Activated B cell treated with CpG ODN at 0.5 μM for 24 hours (primary cell): ENCODE measurements at regions not wholly inside any gene's neighbourhood (a gene's known extent, or its start where the extent isn't known, plus 50 kb on each side); places are given as distances from the start of the nearest gene placed in this dataset.
"Not testable (repeated sequence)": the region's sequence is repeated elsewhere in the genome, so short reads cannot be mapped to it uniquely, and the experiment has no call there.

Experiments
- ATAC-seq: fragments of 200-7000 bp; cut with Tn5 transposase; one replicate; pipeline ENCODE4 v1.10.0; 2021; ENCODE audit warnings: low read depth, mild to moderate bottlenecking, moderate library complexity
- CTCF ChIA-PET: fragments of 350-600 bp; sonication (Branson Sonifier 250); formaldehyde crosslinking; loops from one replicate; lab custom pipeline; 2021; ENCODE audit warnings: antibody characterized with exemption; lab: Charles Lee
- POLR2A ChIA-PET: fragments of 350-600 bp; sonication (Branson Sonifier 250); formaldehyde crosslinking; loops from one replicate; lab custom pipeline; 2021; ENCODE audit warnings: antibody characterized with exemption; lab: Charles Lee
- DNase-seq: peaks from one replicate; pipeline ENCODE4 v3.0.0; 2022
- H3K27ac Mint-ChIP-seq: one replicate; pipeline ENCODE4 v1.8.0; 2020; ENCODE audit warnings: mixed read lengths
- H3K27me3 Mint-ChIP-seq: one replicate; pipeline ENCODE4 v1.8.0; 2021; ENCODE audit warnings: mixed read lengths
- H3K36me3 Mint-ChIP-seq: one replicate; pipeline ENCODE4 v1.8.0; 2021; ENCODE audit warnings: low read depth, mixed read lengths
- H3K4me1 Mint-ChIP-seq: one replicate; pipeline ENCODE4 v1.8.0; 2021; ENCODE audit warnings: mixed read lengths
- H3K4me3 Mint-ChIP-seq: one replicate; pipeline ENCODE4 v1.8.0; 2020; ENCODE audit warnings: mild to moderate bottlenecking, mixed read lengths
- H3K9me3 Mint-ChIP-seq: one replicate; pipeline ENCODE4 v1.8.0; 2020; ENCODE audit warnings: mixed read lengths
- intact Hi-C: fragments of 100-400 bp; cut with micrococcal nuclease; formaldehyde crosslinking; loops from one replicate; pipeline ENCODE4 v1.15.1; 2024
- TF ChIP-seq, protein P1 (sequence below): fragments of 200-600 bp; IDR thresholded peaks from one replicate; pipeline ENCODE4 v1.8.0; 2022; ENCODE audit warnings: antibody characterized with exemption, mild to moderate bottlenecking

DNA sequence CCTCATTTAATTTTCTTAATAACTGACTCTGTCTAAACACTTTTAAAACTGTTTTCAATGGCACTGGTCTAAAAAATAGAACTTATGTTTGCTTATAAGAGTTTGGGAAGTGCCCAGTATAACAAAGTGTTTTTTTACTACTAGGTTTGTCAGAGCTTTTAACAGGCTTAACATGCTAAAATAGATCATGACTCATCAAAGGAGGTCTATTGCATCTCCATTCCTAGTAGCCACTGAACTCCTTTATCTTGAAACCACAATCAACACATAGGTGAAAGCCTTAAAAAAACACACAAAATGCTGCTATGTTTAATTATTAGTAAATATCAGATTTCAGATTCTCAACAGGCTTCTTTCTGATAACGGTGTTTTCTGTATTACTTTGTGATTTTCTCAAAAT lies 196.4 kb upstream of the KIF2B start:
- CTCF ChIA-PET: no interaction called here

DNA sequence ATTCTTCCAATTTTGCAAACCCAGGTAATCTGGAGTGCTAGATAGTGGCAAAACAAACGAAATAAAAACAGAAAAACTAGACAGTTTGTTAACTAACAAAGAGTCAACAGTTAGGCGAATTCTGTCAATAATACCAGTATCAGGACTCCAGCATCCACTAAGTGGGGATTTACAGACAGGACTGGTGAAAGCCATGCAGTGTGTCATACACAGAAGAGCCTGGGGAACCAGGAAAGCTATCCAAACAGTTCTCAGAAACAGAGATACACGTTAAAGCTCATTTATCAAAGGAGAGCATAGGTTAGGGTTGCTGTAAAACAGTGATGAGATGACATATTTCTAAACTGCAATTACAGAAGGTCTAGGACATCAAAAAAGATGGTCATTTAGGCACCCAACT lies 203.7 kb upstream of the KIF2B start:
- ChIA-PET POLR2A (no interaction called here), CTCF (no interaction called here)
- ATAC-seq: no peak
- no peaks in the 10 kb centered on the region for H3K4me1 Mint-ChIP-seq
- H3K27me3 Mint-ChIP-seq: no peaks in the 10 kb centered on the region
- H3K36me3 Mint-ChIP-seq: no peaks in the 10 kb centered on the region
- TF ChIP-seq, protein P1, sequence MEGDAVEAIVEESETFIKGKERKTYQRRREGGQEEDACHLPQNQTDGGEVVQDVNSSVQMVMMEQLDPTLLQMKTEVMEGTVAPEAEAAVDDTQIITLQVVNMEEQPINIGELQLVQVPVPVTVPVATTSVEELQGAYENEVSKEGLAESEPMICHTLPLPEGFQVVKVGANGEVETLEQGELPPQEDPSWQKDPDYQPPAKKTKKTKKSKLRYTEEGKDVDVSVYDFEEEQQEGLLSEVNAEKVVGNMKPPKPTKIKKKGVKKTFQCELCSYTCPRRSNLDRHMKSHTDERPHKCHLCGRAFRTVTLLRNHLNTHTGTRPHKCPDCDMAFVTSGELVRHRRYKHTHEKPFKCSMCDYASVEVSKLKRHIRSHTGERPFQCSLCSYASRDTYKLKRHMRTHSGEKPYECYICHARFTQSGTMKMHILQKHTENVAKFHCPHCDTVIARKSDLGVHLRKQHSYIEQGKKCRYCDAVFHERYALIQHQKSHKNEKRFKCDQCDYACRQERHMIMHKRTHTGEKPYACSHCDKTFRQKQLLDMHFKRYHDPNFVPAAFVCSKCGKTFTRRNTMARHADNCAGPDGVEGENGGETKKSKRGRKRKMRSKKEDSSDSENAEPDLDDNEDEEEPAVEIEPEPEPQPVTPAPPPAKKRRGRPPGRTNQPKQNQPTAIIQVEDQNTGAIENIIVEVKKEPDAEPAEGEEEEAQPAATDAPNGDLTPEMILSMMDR: no peak
- H3K4me3 Mint-ChIP-seq: no peak overlapping the region
- intact Hi-C loops: no loop called here
- H3K27ac Mint-ChIP-seq: no peak overlapping the region
- H3K9me3 Mint-ChIP-seq: no peaks in the 10 kb centered on the region
- no peak for DNase-seq

More for the DNA sequence above, 196.4 kb upstream of the KIF2B start:
- H3K27ac Mint-ChIP-seq: no peak overlapping the region
- no peak overlapping the region for H3K4me3 Mint-ChIP-seq
- intact Hi-C loops: no loop called here
- no peaks in the 10 kb centered on the region for H3K36me3 Mint-ChIP-seq
- DNase-seq (no peak), ATAC-seq (no peak)
- H3K27me3 Mint-ChIP-seq: no peaks in the 10 kb centered on the region
- peaks cover 3% of the 10 kb centered on the region for H3K9me3 Mint-ChIP-seq
- POLR2A ChIA-PET: no interaction called here
- no peaks in the 10 kb centered on the region for H3K4me1 Mint-ChIP-seq
- TF ChIP-seq, protein P1: no peak

DNA sequence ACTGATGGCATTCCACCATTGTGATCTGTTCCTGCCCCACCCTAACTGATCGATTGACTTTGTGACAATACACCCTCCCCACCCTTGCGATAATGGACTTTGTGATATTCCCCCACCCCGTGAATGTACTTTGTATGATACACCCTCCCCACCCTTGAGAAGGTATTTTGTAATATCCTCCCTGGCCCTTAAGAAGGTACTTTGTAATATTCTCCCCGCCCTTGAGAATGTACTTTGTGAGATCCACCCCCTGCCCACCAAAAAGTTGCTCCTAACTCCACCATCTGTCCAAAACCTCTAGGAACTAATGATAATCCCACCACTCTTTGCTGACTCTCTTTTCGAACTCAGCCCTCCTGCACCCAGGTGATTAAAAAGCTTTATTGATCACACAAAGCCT lies 214.5 kb upstream of the KIF2B start:
- H3K27me3 Mint-ChIP-seq, intact Hi-C loops, ATAC-seq, DNase-seq, H3K36me3 Mint-ChIP-seq, POLR2A ChIA-PET, H3K4me3 Mint-ChIP-seq, CTCF ChIA-PET, H3K4me1 Mint-ChIP-seq, H3K27ac Mint-ChIP-seq: not testable (repeated sequence)
- peaks cover 11% of the 10 kb centered on the region for H3K9me3 Mint-ChIP-seq

DNA sequence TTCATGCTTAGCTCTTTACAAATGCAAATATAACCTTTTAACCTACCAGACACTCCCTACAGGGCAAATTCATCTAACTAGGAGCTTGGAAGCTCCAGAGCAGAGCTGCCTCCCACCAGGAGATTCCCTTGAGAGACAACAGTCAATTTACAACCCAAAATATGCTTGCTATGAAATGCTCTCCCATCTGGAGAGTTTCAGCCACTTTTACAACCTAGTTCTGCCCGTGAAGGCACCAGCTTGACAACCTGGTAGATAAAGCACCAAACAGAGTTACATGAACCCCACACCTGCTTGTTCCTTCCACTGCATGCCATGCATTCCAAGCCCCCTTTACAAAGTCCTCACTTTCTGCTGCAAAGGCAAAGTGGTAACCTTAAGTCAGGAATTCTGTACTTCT lies 215.3 kb upstream of the KIF2B start:
- H3K4me3 Mint-ChIP-seq: no peak overlapping the region
- no peak for ATAC-seq
- no peak for DNase-seq
- no peaks in the 10 kb centered on the region for H3K27me3 Mint-ChIP-seq
- H3K27ac Mint-ChIP-seq: no peak overlapping the region
- CTCF ChIA-PET: no interaction called here
- peaks cover 13% of the 10 kb centered on the region for H3K9me3 Mint-ChIP-seq
- TF ChIP-seq, protein P1: no peak
- no peaks in the 10 kb centered on the region for H3K4me1 Mint-ChIP-seq
- intact Hi-C loops: no loop called here
- POLR2A ChIA-PET: no interaction called here
- H3K36me3 Mint-ChIP-seq: no peaks in the 10 kb centered on the region

DNA sequence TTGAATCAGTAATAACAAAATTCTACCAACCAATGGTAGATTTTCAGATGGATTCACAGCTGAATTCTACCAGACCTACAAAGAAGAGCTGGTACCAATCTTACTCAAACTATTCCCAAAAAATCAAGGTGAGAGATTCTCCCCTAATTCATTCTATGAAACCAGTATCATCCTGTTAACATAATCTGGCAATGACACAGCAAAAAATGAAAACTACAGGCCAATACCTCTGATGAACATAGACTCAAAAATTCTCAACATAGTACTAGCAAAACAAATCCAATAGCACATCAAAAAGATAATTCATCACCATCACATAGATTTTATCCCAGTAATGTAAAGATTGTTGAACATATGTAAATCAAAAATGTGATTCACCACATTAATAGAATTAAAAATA lies 234.4 kb upstream of the KIF2B start:
- CTCF ChIA-PET: no interaction called here

DNA sequence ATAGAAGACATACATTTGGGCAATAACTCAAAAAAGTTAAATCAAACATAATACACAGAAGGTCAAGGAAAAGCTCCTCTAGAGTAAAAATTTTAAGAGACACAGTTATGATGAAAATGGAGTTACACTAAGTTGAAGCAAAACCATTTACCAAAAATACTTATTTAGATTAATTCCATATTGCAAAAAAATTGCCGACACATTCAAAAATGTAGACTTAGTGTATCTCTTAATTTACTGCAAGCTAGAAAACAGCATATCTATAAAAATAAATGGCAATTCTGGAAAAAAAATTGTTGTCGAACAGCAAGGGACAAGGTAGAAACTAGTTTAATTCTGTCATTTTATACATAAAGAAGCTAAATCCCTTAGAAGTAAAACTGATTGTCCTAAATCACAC lies 248.7 kb upstream of the KIF2B start:
- Mint-ChIP-seq H3K4me1 (no peaks in the 10 kb centered on the region), H3K9me3 (peaks cover 6% of the 10 kb centered on the region), H3K27ac (no peak overlapping the region), H3K4me3 (no peak overlapping the region), H3K36me3 (no peaks in the 10 kb centered on the region), H3K27me3 (no peaks in the 10 kb centered on the region)
- CTCF ChIA-PET: no interaction called here
- DNase-seq (no peak), ATAC-seq (no peak)
- POLR2A ChIA-PET: no interaction called here
- TF ChIP-seq, protein P1: no peak
- intact Hi-C loops: no loop called here

More for the DNA sequence above, 234.4 kb upstream of the KIF2B start:
- TF ChIP-seq, protein P1: no peak
- no peak for ATAC-seq
- H3K27ac Mint-ChIP-seq: no peak overlapping the region
- H3K27me3 Mint-ChIP-seq: no peaks in the 10 kb centered on the region
- no peak for DNase-seq
- no peak overlapping the region for H3K4me3 Mint-ChIP-seq
- no peaks in the 10 kb centered on the region for H3K36me3 Mint-ChIP-seq
- intact Hi-C loops: no loop called here
- H3K4me1 Mint-ChIP-seq: no peaks in the 10 kb centered on the region
- POLR2A ChIA-PET: no interaction called here
- peaks cover 18% of the 10 kb centered on the region for H3K9me3 Mint-ChIP-seq
